Small intestine (tissue), 7 donors: ENCODE measurements at regions not wholly inside any gene's neighbourhood (a gene's known extent, or its start where the extent isn't known, plus 50 kb on each side); places are given as distances from the start of the nearest gene placed in this dataset.

ENCODE experiments used
- DNase-seq, 2 donors: peaks; one replicate each; pipeline versions ENCODE4 v3.0.0 to v3.0.0-alpha.2; 2013
- FAIRE-seq: peaks from 2 replicates; lab custom pipeline; 2012; peaks lifted over from hg19 to GRCh38; lab: Jason Lieb, UNC
- H3K27ac ChIP-seq, 3 donors: one replicate each; pipeline ENCODE4 v1.5.1; 2013; ENCODE audit warnings: low read length in 2 of 3, mild to moderate bottlenecking in 2 of 3, control low read depth in 1 of 3, inconsistent platforms in 1 of 3, low read depth in 1 of 3, moderate library complexity in 1 of 3
- H3K27me3 ChIP-seq, 3 donors: one replicate each; pipeline ENCODE4 v1.6.1; 2013; ENCODE audit warnings: low read length in 3 of 3, inconsistent platforms in 1 of 3; ENCODE audit not compliant: control insufficient read depth in 3 of 3, insufficient read depth in 3 of 3
- H3K36me3 ChIP-seq, 3 donors: one replicate each; pipeline ENCODE4 v1.6.1; 2013; ENCODE audit warnings: low read length in 3 of 3, inconsistent platforms in 1 of 3, low read depth in 1 of 3, mild to moderate bottlenecking in 1 of 3, moderate library complexity in 1 of 3; ENCODE audit not compliant: control insufficient read depth in 3 of 3, insufficient read depth in 2 of 3
- H3K4me1 ChIP-seq, 3 donors: one replicate each; pipeline ENCODE4 v1.6.1; 2013; ENCODE audit warnings: low read length in 2 of 3, inconsistent platforms in 1 of 3, low read depth in 1 of 3, mild to moderate bottlenecking in 1 of 3, moderate library complexity in 1 of 3; ENCODE audit not compliant: control insufficient read depth in 3 of 3, insufficient read depth in 2 of 3
- H3K4me3 ChIP-seq, 3 donors: one replicate each; pipeline ENCODE4 v1.5.1; 2013; ENCODE audit warnings: low read length in 3 of 3, control low read depth in 1 of 3, inconsistent platforms in 1 of 3, low read depth in 1 of 3, mild to moderate bottlenecking in 1 of 3, moderate library complexity in 1 of 3
- H3K9me3 ChIP-seq, 2 donors: one replicate each; pipeline ENCODE4 v1.6.1; 2013; ENCODE audit warnings: low read depth in 1 of 2, low read length in 1 of 2; ENCODE audit not compliant: control insufficient read depth in 2 of 2, insufficient read depth in 1 of 2
- WGBS, 3 donors: extraction: QIAGEN DNeasy Blood & Tissue Kit; methylation state at CpG; one replicate each; pipeline ENCODE4 v1.1.7; 2013; 5-methylcytosine and 5-hydroxymethylcytosine counted together
- donor health status: healthy with polysubstance abuse.
- donor health status: control.
- donor health status: control.
- donor health status: Bipolar disorder and iron deficiency.
- donor health status: healthy.

- Histone ChIP-seq H3K27me3 (no peaks in the 10 kb centered on the region), H3K4me3 (no peak overlapping the region), H3K36me3 (no peaks in the 10 kb centered on the region), H3K4me1 (peaks cover 0 to 31% (median 0%) of the 10 kb centered on the region in 3 donors), H3K9me3 (no peaks in the 10 kb centered on the region), H3K27ac (no peak overlapping the region)
- DNase-seq (no peak), FAIRE-seq (no peak)
- 54 to 74% (median 72%) methylated on average over 6 of the region's 6 CpGs for WGBS, 3 donors
Observed at GRCh38 chr15:66623801-66624453, 58.1 kb upstream of the LCTL start.

GRCh38 chr15:66625531-66625930 lies 59.7 kb upstream of the LCTL start:
- DNase-seq (no peak), FAIRE-seq (no peak)
- 93 to 100% (median 100%) methylated on average over 1 of the region's 1 CpG for WGBS, 3 donors
- Histone ChIP-seq H3K4me3 (no peak overlapping the region), H3K9me3 (no peaks in the 10 kb centered on the region), H3K36me3 (no peaks in the 10 kb centered on the region), H3K27me3 (no peaks in the 10 kb centered on the region), H3K27ac (no peak overlapping the region), H3K4me1 (peaks cover 0 to 29% (median 0%) of the 10 kb centered on the region in 3 donors)

- Histone ChIP-seq H3K4me1 (peaks cover 0 to 30% (median 0%) of the 10 kb centered on the region in 3 donors), H3K27ac (no peak overlapping the region), H3K4me3 (no peak overlapping the region), H3K36me3 (no peaks in the 10 kb centered on the region), H3K9me3 (no peaks in the 10 kb centered on the region), H3K27me3 (no peaks in the 10 kb centered on the region)
- DNase-seq, result no peak
- no peak for FAIRE-seq
- WGBS, 3 donors, result 83 to 89% (median 86%) methylated on average over 4 of the region's 4 CpGs
Observed at GRCh38 chr15:66625974-66626373, 60.2 kb upstream of the LCTL start.

GRCh38 chr15:66628976-66629723 lies 63.4 kb upstream of the LCTL start:
- DNase-seq (no peak), FAIRE-seq (no peak)
- Histone ChIP-seq H3K4me3 (no peak overlapping the region), H3K9me3 (no peaks in the 10 kb centered on the region), H3K27ac (no peak overlapping the region), H3K27me3 (no peaks in the 10 kb centered on the region), H3K4me1 (peaks cover 0 to 15% (median 0%) of the 10 kb centered on the region in 3 donors), H3K36me3 (no peaks in the 10 kb centered on the region)
- 86 to 90% (median 88%) methylated on average over 8 of the region's 8 CpGs for WGBS, 3 donors

DNA sequence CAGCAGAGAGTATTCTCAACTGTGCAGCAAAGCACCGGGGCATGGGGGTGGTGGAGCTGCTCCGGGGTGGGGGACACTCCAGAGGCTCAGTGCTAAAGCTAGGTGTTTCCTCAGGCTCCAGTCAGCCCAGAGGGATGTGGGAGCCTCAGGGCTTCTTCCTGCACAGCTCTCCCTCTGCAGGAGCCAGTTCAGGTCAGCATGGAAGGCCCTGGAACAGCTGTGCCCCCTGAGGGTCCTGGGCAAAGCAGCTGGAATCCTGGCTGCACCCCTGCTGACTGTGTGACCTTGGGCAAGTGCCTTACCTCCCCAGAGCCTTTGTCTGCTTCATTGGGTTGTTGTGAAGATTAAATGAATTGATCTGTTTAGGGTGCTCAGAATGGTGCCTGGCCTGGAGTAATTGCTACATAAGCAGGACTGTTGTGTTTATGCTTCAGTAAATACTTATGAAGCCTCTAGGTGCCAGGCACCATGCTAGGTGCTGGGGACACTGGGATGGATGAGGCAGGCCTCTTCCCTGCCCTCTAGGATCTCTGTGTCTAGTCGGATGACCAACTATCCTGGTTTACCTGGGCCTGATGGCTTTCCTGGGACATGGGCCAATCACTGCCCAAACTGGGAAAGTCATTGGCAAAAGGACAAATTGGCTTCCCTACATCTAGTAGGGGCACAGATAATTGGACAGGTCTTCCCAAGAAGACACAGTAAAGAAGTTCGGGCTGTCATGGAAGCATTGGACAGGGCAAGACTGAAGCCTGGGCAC lies 64.2 kb upstream of the LCTL start:
- H3K27me3 ChIP-seq, result no peaks in the 10 kb centered on the region
- 73 to 83% (median 78%) methylated on average over 4 of the region's 4 CpGs for WGBS, 3 donors
- no peak overlapping the region for H3K27ac ChIP-seq
- H3K4me1 ChIP-seq, result peaks cover 0 to 15% (median 0%) of the 10 kb centered on the region in 3 donors
- H3K9me3 ChIP-seq, result no peaks in the 10 kb centered on the region
- FAIRE-seq (no peak), DNase-seq (no peak)
- no peak overlapping the region for H3K4me3 ChIP-seq
- no peaks in the 10 kb centered on the region for H3K36me3 ChIP-seq

DNA sequence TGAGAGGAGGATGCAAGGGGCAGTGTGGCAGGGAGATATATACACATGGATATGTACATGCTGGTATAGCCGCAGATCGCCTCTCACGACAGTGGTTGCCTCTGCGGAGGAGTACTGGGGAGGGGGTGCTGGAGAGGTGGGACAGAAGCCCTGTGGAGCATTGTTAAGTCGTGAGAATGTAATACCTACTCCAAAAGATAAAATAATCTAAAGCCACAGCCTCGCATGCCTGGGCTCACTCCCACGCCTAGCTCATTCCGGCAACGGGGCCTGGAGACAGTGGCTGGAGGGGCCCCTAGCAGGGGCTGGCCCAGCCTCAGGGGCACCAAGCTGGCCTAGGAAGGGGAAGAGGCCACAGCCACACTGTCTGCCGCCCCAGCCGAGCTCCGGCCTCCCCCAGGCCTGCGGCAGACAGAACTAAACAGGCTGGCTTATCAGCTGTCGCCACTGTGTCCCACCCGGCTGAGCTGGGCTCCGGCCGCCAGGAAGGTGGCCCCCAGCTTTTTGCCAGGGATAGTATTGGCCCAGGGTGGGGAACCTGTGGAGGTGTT lies 65.1 kb upstream of the LCTL start:
- Histone ChIP-seq H3K4me1 (peaks cover 0 to 15% (median 0%) of the 10 kb centered on the region in 3 donors), H3K36me3 (no peaks in the 10 kb centered on the region), H3K4me3 (no peak overlapping the region), H3K9me3 (no peaks in the 10 kb centered on the region), H3K27me3 (no peaks in the 10 kb centered on the region), H3K27ac (no peak overlapping the region)
- 80% methylated on average over 13 to 17 of the region's 17 CpGs for WGBS, 3 donors
- FAIRE-seq, result no peak
- DNase-seq, result no peak

DNA sequence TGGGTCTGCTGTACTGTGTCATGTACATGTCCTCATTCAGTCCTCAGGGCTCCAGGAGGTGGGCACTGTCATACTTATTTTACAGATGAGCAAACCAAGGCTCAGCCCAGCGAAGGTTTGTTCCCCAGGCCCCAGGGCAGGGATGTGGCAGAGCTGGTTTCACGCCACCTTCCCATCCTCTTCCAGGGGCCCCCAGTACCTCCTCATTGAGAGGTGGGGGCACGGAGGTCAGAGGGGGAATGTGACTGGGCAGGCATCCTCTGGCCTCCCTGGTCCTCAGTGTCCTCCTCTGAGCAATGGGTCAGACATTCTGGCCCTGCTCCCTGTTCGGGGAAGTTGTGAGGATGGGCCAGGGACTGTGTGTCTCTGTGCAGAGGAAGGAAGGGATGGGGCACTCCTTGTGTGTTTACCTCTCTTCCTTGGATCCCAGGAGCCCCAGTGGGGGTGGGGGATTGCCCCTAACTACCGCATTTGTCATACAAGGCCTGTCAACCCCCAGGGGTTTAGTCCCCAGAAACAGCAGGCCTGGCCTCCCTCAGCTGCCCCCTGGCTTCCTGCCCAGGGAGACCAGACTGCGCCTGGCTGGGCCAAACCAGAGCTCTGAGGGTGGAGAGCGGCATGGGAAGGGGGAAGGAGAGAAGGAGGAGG lies 65.9 kb upstream of the LCTL start:
- no peaks in the 10 kb centered on the region for H3K36me3 ChIP-seq
- FAIRE-seq (no peak), DNase-seq (no peak)
- H3K27me3 ChIP-seq, result no peaks in the 10 kb centered on the region
- WGBS, 3 donors, result 82 to 83% (median 82%) methylated on average over 6 to 7 of the region's 7 CpGs
- H3K27ac ChIP-seq, result no peak overlapping the region
- peaks cover 0 to 15% (median 0%) of the 10 kb centered on the region in 3 donors for H3K4me1 ChIP-seq
- no peaks in the 10 kb centered on the region for H3K9me3 ChIP-seq
- H3K4me3 ChIP-seq, result no peak overlapping the region
